ENCODE measurements at regions not wholly inside any gene's neighbourhood (a gene's known extent, or its start where the extent isn't known, plus 50 kb on each side); places are given as distances from the start of the nearest gene placed in this dataset.

GRCh38 chr3:187841560-187841959, 96.3 kb upstream of the BCL6 start:
- no peak overlapping the region for H3K4me3 ChIP-seq (ENCODE audit: low read length)
- TF ChIP-seq CTCF (IDR thresholded peaks at IDR 0.05; ENCODE audit: insufficient read depth, low read depth, low read length, missing control alignments) = no peak
- DNase-seq (ENCODE audit: low read depth) = peak; percentile 75

GRCh38 chr3:187843654-187844053, 98.4 kb upstream of the BCL6 start:
- DNase-seq (ENCODE audit: low read depth) = no peak

GRCh38 chr3:187844708-187845107, 99.4 kb upstream of the BCL6 start:
- no peak for DNase-seq (ENCODE audit: low read depth)
- H3K4me3 ChIP-seq (ENCODE audit: low read length) = no peak overlapping the region
- no peak for TF ChIP-seq CTCF (IDR thresholded peaks at IDR 0.05; ENCODE audit: insufficient read depth, low read depth, low read length, missing control alignments)

More at GRCh38 chr3:187843654-187844053, 98.4 kb upstream of the BCL6 start:
- TF ChIP-seq CTCF (IDR thresholded peaks at IDR 0.05; ENCODE audit: insufficient read depth, low read depth, low read length, missing control alignments) = no peak
- no peak overlapping the region for H3K4me3 ChIP-seq (ENCODE audit: low read length)

- no peak for TF ChIP-seq CTCF (IDR thresholded peaks at IDR 0.05; ENCODE audit: insufficient read depth, low read depth, low read length, missing control alignments)
- no peak for DNase-seq (ENCODE audit: low read depth)
- no peak overlapping the region for H3K4me3 ChIP-seq (ENCODE audit: low read length)
Measured at GRCh38 chr3:187845826-187846225, 100.6 kb upstream of the BCL6 start.

GRCh38 chr3:187848401-187848800, 103.1 kb upstream of the BCL6 start:
- DNase-seq (ENCODE audit: low read depth) = peak; percentile 66
- TF ChIP-seq CTCF (IDR thresholded peaks at IDR 0.05; ENCODE audit: insufficient read depth, low read depth, low read length, missing control alignments) = no peak

GRCh38 chr3:187849016-187849654, 103.9 kb upstream of the BCL6 start:
- no peak for DNase-seq (ENCODE audit: low read depth)
- no peak for TF ChIP-seq CTCF (IDR thresholded peaks at IDR 0.05; ENCODE audit: insufficient read depth, low read depth, low read length, missing control alignments)
- H3K4me3 ChIP-seq (ENCODE audit: low read length) = no peak overlapping the region

More at GRCh38 chr3:187848401-187848800, 103.1 kb upstream of the BCL6 start:
- no peak overlapping the region for H3K4me3 ChIP-seq (ENCODE audit: low read length)
